Smooth muscle cell (in vitro differentiated cells): ENCODE measurements at regions not wholly inside any gene's neighbourhood (a gene's known extent, or its start where the extent isn't known, plus 50 kb on each side); places are given as distances from the start of the nearest gene placed in this dataset.
A peak's percentile ranks its signal among the peaks of the same experiment; 100 is the strongest.

Experiments
- DNase-seq: peaks from one replicate; lab custom pipeline; 2025; ENCODE audit not compliant: unreplicated experiment; lab: John Stamatoyannopoulos, UW
- H2AFZ ChIP-seq: fragments of 200-600 bp; sonication (generic); 2 replicates; pipeline ENCODE4 v1.6.0; 2016; ENCODE audit warnings: antibody characterized with exemption, low read depth, mild to moderate bottlenecking
- H3F3A ChIP-seq: fragments of 200-600 bp; sonication (generic); 2 replicates; pipeline ENCODE4 v1.6.0; 2017; ENCODE audit warnings: antibody characterized with exemption, low read depth
- H3K27ac ChIP-seq: fragments of 200-600 bp; sonication (generic); 2 replicates; pipeline ENCODE4 v1.5.1; 2016; ENCODE audit warnings: low read depth, mild to moderate bottlenecking
- H3K27me3 ChIP-seq: fragments of 200-600 bp; sonication (generic); 2 replicates; pipeline ENCODE4 v1.6.1; 2016; ENCODE audit warnings: low read depth, mild to moderate bottlenecking
- H3K36me3 ChIP-seq: fragments of 200-600 bp; sonication (generic); 2 replicates; pipeline ENCODE4 v1.5.1; 2016; ENCODE audit warnings: low read depth
- H3K4me1 ChIP-seq: fragments of 200-600 bp; sonication (generic); 2 replicates; pipeline ENCODE4 v1.5.1; 2016; ENCODE audit warnings: low read depth
- H3K4me2 ChIP-seq: fragments of 200-600 bp; sonication (generic); 2 replicates; pipeline ENCODE4 v1.6.0; 2016; ENCODE audit warnings: mild to moderate bottlenecking
- H3K4me3 ChIP-seq: fragments of 200-600 bp; sonication (generic); 2 replicates; pipeline ENCODE4 v1.5.1; 2016; ENCODE audit warnings: mild to moderate bottlenecking
- H3K79me2 ChIP-seq: fragments of 200-600 bp; sonication (generic); 2 replicates; pipeline ENCODE4 v1.6.0; 2016; ENCODE audit warnings: low read depth, mild to moderate bottlenecking
- H3K9ac ChIP-seq: fragments of 200-600 bp; sonication (generic); 2 replicates; pipeline ENCODE4 v1.6.0; 2016; ENCODE audit warnings: low read depth
- H3K9me3 ChIP-seq: fragments of 200-600 bp; sonication (generic); replicated peaks from 2 replicates; pipeline ENCODE4 v1.5.1; 2016; ENCODE audit warnings: low read depth
- H4K20me1 ChIP-seq: fragments of 200-600 bp; sonication (generic); 2 replicates; pipeline ENCODE4 v1.6.0; 2016; ENCODE audit warnings: low read depth
- CTCF ChIP-seq: fragments of 200-600 bp; sonication (generic); IDR thresholded peaks from 2 replicates; pipeline ENCODE4 v1.5.1; 2017; ENCODE audit warnings: borderline replicate concordance, mild to moderate bottlenecking, antibody characterized with exemption; ENCODE audit not compliant: insufficient read depth, poor library complexity, severe bottlenecking
- WGBS: methylation state at CpG from one replicate; pipeline ENCODE4 v1.1.7; 2016; ENCODE audit warnings: low lambda C conversion rate; 5-methylcytosine and 5-hydroxymethylcytosine counted together

GRCh38 chr14:22505309-22505696 lies 83.7 kb downstream of the DAD1 start:
- H3K9ac ChIP-seq, result no peak overlapping the region
- H3K36me3 ChIP-seq, result no peaks in the 10 kb centered on the region
- H3K4me1 ChIP-seq, result peaks cover 17% of the 10 kb centered on the region
- no peaks in the 10 kb centered on the region for H3K27me3 ChIP-seq
- 95% methylated on average over 1 of the region's 1 CpG for WGBS
- H2AFZ ChIP-seq, result no peak overlapping the region
- DNase-seq, result no peak
- no peak for TF ChIP-seq CTCF
- no peaks in the 10 kb centered on the region for H3K9me3 ChIP-seq
- no peaks in the 10 kb centered on the region for H4K20me1 ChIP-seq
- H3K4me2 ChIP-seq, result no peak overlapping the region
- no peak overlapping the region for H3K4me3 ChIP-seq
- no peaks in the 10 kb centered on the region for H3K79me2 ChIP-seq
- peaks cover 19% of the 10 kb centered on the region for H3F3A ChIP-seq
- H3K27ac ChIP-seq, result no peak overlapping the region

GRCh38 chr14:22502551-22502950 lies 86.5 kb downstream of the DAD1 start:
- no peak overlapping the region for H2AFZ ChIP-seq
- H3K36me3 ChIP-seq, result no peaks in the 10 kb centered on the region
- H3K27ac ChIP-seq, result peak overlapping the region; percentile 8
- WGBS, result 62% methylated on average over 6 of the region's 6 CpGs
- H3K79me2 ChIP-seq, result no peaks in the 10 kb centered on the region
- H4K20me1 ChIP-seq, result no peaks in the 10 kb centered on the region
- H3F3A ChIP-seq, result peaks cover 15% of the 10 kb centered on the region
- no peaks in the 10 kb centered on the region for H3K9me3 ChIP-seq
- no peaks in the 10 kb centered on the region for H3K27me3 ChIP-seq
- H3K9ac ChIP-seq, result no peak overlapping the region
- H3K4me1 ChIP-seq, result peaks cover 12% of the 10 kb centered on the region
- no peak for TF ChIP-seq CTCF
- H3K4me2 ChIP-seq, result no peak overlapping the region
- no peak overlapping the region for H3K4me3 ChIP-seq
- DNase-seq, result no peak

GRCh38 chr14:22502007-22502406 lies 87.0 kb downstream of the DAD1 start:
- H3K4me1 ChIP-seq, result peaks cover 12% of the 10 kb centered on the region
- H3K79me2 ChIP-seq, result no peaks in the 10 kb centered on the region
- H4K20me1 ChIP-seq, result no peaks in the 10 kb centered on the region
- H3K9ac ChIP-seq, result no peak overlapping the region
- no peaks in the 10 kb centered on the region for H3K36me3 ChIP-seq
- H2AFZ ChIP-seq, result no peak overlapping the region
- H3K4me3 ChIP-seq, result no peak overlapping the region
- no peaks in the 10 kb centered on the region for H3K27me3 ChIP-seq
- no peak overlapping the region for H3K4me2 ChIP-seq
- no peak for TF ChIP-seq CTCF
- H3K27ac ChIP-seq, result peak overlapping the region; percentile 8
- H3F3A ChIP-seq, result peaks cover 9% of the 10 kb centered on the region
- WGBS, result 41% methylated on average over 10 of the region's 10 CpGs
- DNase-seq, result no peak
- H3K9me3 ChIP-seq, result no peaks in the 10 kb centered on the region

GRCh38 chr14:22500954-22501726 lies 87.9 kb downstream of the DAD1 start:
- Histone ChIP-seq H3K4me1 (peaks cover 12% of the 10 kb centered on the region), H3K36me3 (no peaks in the 10 kb centered on the region), H3K27me3 (no peaks in the 10 kb centered on the region), H3K27ac (peak overlapping the region; percentile 8), H3K4me2 (no peak overlapping the region), H2AFZ (no peak overlapping the region), H3F3A (peaks cover 6% of the 10 kb centered on the region), H3K9ac (no peak overlapping the region), H3K4me3 (no peak overlapping the region), H4K20me1 (no peaks in the 10 kb centered on the region), H3K79me2 (no peaks in the 10 kb centered on the region), H3K9me3 (no peaks in the 10 kb centered on the region)
- no peak for DNase-seq
- WGBS, result 81% methylated on average over 10 of the region's 10 CpGs
- TF ChIP-seq CTCF, result no peak
